ENCODE measurements at regions not wholly inside any gene's neighbourhood (a gene's known extent, or its start where the extent isn't known, plus 50 kb on each side); places are given as distances from the start of the nearest gene placed in this dataset.

- no peak for TF ChIP-seq POLR2A (IDR thresholded peaks at IDR 0.05)
- TF ChIP-seq CTCF (IDR thresholded peaks at IDR 0.05): no peak
These were observed 90.7 kb downstream of the TNFSF18 start for GRCh38 chr1:172960019-172960418.

All from stomach (tissue), 4 donors.